GM12878 (cell line): ENCODE measurements at regions not wholly inside any gene's neighbourhood (a gene's known extent, or its start where the extent isn't known, plus 50 kb on each side); places are given as distances from the start of the nearest gene placed in this dataset.

ENCODE experiments used
- EP300 ChIP-seq, 2 experiments: fragments of 150-350 bp in 1 of 2; IDR thresholded peaks; 2 replicates each; pipeline ENCODE4 v1.6.1; 2011 to 2012; ENCODE audit warnings: low read depth in 2 of 2, low read length in 2 of 2, borderline replicate concordance in 1 of 2, improper control_type of control experiment in 1 of 2, inconsistent platforms in 1 of 2; ENCODE audit not compliant: control insufficient read depth in 1 of 2
- FOS ChIP-seq: IDR thresholded peaks from 3 replicates; pipeline ENCODE4 v1.6.1; 2011; ENCODE audit warnings: borderline replicate concordance; ENCODE audit not compliant: insufficient read length; ENCODE audit errors: extremely low read depth
- PML ChIP-seq: IDR thresholded peaks from 2 replicates; pipeline ENCODE4 v1.6.1; 2012; ENCODE audit warnings: low read length, inconsistent platforms
- RAD21 ChIP-seq: IDR thresholded peaks from 2 replicates; pipeline ENCODE4 v1.6.1; 2011; ENCODE audit warnings: mild to moderate bottlenecking, low read depth, low read length, moderate library complexity; ENCODE audit not compliant: insufficient read depth
- SMARCA5 ChIP-seq: fragments of 450-650 bp; IDR thresholded peaks from 2 replicates; pipeline ENCODE4 v1.6.1; 2017; ENCODE audit warnings: mild to moderate bottlenecking
- TCF12 ChIP-seq: IDR thresholded peaks from 2 replicates; pipeline ENCODE4 v1.6.1; 2011; ENCODE audit warnings: low read depth, mild to moderate bottlenecking, low read length
- TF ChIP-seq, protein P1 (sequence below): IDR thresholded peaks from 2 replicates; pipeline ENCODE4 v1.6.1; 2012; ENCODE audit warnings: low read depth, low read length, improper control_type of control experiment
- TF ChIP-seq, protein P2 (sequence below): IDR thresholded peaks from 2 replicates; pipeline ENCODE4 v1.6.1; 2011; ENCODE audit warnings: low read depth, mild to moderate bottlenecking, low read length, moderate library complexity, borderline replicate concordance; ENCODE audit errors: extremely low read depth

DNA sequence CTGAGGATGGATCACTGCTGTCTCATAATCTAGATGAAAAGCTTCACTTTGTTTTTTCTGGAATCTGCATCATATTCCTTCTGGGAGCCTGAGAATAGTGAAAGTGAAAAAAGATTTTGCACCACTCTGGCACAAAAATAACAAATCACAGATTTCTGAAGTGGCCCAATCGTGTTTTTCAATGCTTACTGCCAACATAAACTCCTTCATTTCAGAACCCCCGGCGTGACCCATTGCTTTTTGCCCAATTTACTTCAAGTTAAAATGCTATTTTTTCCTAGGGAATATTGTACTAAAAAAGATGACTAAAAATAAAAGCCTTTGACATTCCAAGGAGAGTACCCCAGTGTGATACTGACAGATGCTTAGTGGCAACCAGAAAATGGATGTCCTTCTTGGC is 53.7 kb upstream of the ANK3 start:
- TF ChIP-seq EP300 (IDR thresholded peaks at IDR 0.05; ENCODE audit: borderline replicate concordance in 1 of 2, control insufficient read depth in 1 of 2, low read depth in 2 of 2, low read length in 2 of 2) (no peak), PML (no peak), FOS (no peak), SMARCA5 (no peak), RAD21 (no peak), TCF12 (no peak)
- TF ChIP-seq, protein P1, sequence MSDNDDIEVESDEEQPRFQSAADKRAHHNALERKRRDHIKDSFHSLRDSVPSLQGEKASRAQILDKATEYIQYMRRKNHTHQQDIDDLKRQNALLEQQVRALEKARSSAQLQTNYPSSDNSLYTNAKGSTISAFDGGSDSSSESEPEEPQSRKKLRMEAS: no peak
- TF ChIP-seq, protein P2, sequence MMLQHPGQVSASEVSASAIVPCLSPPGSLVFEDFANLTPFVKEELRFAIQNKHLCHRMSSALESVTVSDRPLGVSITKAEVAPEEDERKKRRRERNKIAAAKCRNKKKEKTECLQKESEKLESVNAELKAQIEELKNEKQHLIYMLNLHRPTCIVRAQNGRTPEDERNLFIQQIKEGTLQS: no peak
